ENCODE measurements at regions not wholly inside any gene's neighbourhood (a gene's known extent, or its start where the extent isn't known, plus 50 kb on each side); places are given as distances from the start of the nearest gene placed in this dataset.
"Not testable (repeated sequence)": the region's sequence is repeated elsewhere in the genome, so short reads cannot be mapped to it uniquely, and the experiment has no call there.

- no peaks in the 10 kb centered on the region for H3K4me1 Mint-ChIP-seq (ENCODE audit: low read depth)
- no peak for DNase-seq (ENCODE audit: low spot score, unreplicated experiment)
- H3K36me3 Mint-ChIP-seq (ENCODE audit: insufficient read depth), result no peaks in the 10 kb centered on the region
- peaks cover 9% of the 10 kb centered on the region for H3K27me3 Mint-ChIP-seq
- no peak overlapping the region for H3K27ac Mint-ChIP-seq
- no peak overlapping the region for H3K4me3 Mint-ChIP-seq (ENCODE audit: low read depth)
- no peak for TF ChIP-seq CTCF (IDR thresholded peaks at IDR 0.05; ENCODE audit: unreplicated experiment)
- H3K9me3 Mint-ChIP-seq (ENCODE audit: low read depth), result no peaks in the 10 kb centered on the region
Measured at GRCh38 chr7:96920713-96921112, 84.6 kb upstream of the DLX6 start.

- H3K4me1 Mint-ChIP-seq (ENCODE audit: low read depth), result no peaks in the 10 kb centered on the region
- no peak overlapping the region for H3K27ac Mint-ChIP-seq
- TF ChIP-seq CTCF (IDR thresholded peaks at IDR 0.05; ENCODE audit: unreplicated experiment), result no peak
- no peak for DNase-seq (ENCODE audit: low spot score, unreplicated experiment)
- H3K4me3 Mint-ChIP-seq (ENCODE audit: low read depth), result no peak overlapping the region
- H3K27me3 Mint-ChIP-seq, result peaks cover 9% of the 10 kb centered on the region
- H3K9me3 Mint-ChIP-seq (ENCODE audit: low read depth), result no peaks in the 10 kb centered on the region
- H3K36me3 Mint-ChIP-seq (ENCODE audit: insufficient read depth), result no peaks in the 10 kb centered on the region
Measured at GRCh38 chr7:96921231-96921630, 84.1 kb upstream of the DLX6 start.

GRCh38 chr7:96921771-96922170, 83.6 kb upstream of the DLX6 start:
- H3K9me3 Mint-ChIP-seq (ENCODE audit: low read depth), result no peaks in the 10 kb centered on the region
- H3K27ac Mint-ChIP-seq, result no peak overlapping the region
- peaks cover 9% of the 10 kb centered on the region for H3K27me3 Mint-ChIP-seq
- H3K4me1 Mint-ChIP-seq (ENCODE audit: low read depth), result no peaks in the 10 kb centered on the region
- no peak for DNase-seq (ENCODE audit: low spot score, unreplicated experiment)
- H3K36me3 Mint-ChIP-seq (ENCODE audit: insufficient read depth), result no peaks in the 10 kb centered on the region
- H3K4me3 Mint-ChIP-seq (ENCODE audit: low read depth), result no peak overlapping the region
- no peak for TF ChIP-seq CTCF (IDR thresholded peaks at IDR 0.05; ENCODE audit: unreplicated experiment)

- H3K27ac Mint-ChIP-seq; H3K27me3 Mint-ChIP-seq; H3K4me1 Mint-ChIP-seq (ENCODE audit: low read depth); DNase-seq (ENCODE audit: low spot score, unreplicated experiment); H3K36me3 Mint-ChIP-seq (ENCODE audit: insufficient read depth); H3K9me3 Mint-ChIP-seq (ENCODE audit: low read depth); H3K4me3 Mint-ChIP-seq (ENCODE audit: low read depth): not testable (repeated sequence)
Measured at GRCh38 chr7:96923345-96923744, 82.0 kb upstream of the DLX6 start.

GRCh38 chr7:96927131-96927530, 78.2 kb upstream of the DLX6 start:
- TF ChIP-seq CTCF (IDR thresholded peaks at IDR 0.05; ENCODE audit: unreplicated experiment), result no peak
- Mint-ChIP-seq H3K27ac (no peak overlapping the region), H3K36me3 (ENCODE audit: insufficient read depth) (no peaks in the 10 kb centered on the region), H3K4me1 (ENCODE audit: low read depth) (no peaks in the 10 kb centered on the region), H3K4me3 (ENCODE audit: low read depth) (no peak overlapping the region), H3K9me3 (ENCODE audit: low read depth) (no peaks in the 10 kb centered on the region), H3K27me3 (peaks cover 7% of the 10 kb centered on the region)
- no peak for DNase-seq (ENCODE audit: low spot score, unreplicated experiment)

GRCh38 chr7:96928965-96929364, 76.4 kb upstream of the DLX6 start:
- no peak overlapping the region for H3K27ac Mint-ChIP-seq
- no peaks in the 10 kb centered on the region for H3K36me3 Mint-ChIP-seq (ENCODE audit: insufficient read depth)
- H3K9me3 Mint-ChIP-seq (ENCODE audit: low read depth), result no peaks in the 10 kb centered on the region
- DNase-seq (ENCODE audit: low spot score, unreplicated experiment), result no peak
- H3K4me1 Mint-ChIP-seq (ENCODE audit: low read depth), result no peaks in the 10 kb centered on the region
- no peak overlapping the region for H3K4me3 Mint-ChIP-seq (ENCODE audit: low read depth)
- H3K27me3 Mint-ChIP-seq, result peaks cover 3% of the 10 kb centered on the region
- TF ChIP-seq CTCF (IDR thresholded peaks at IDR 0.05; ENCODE audit: unreplicated experiment), result no peak

All from progenitor cell of endocrine pancreas (in vitro differentiated cells).